Neural cell (in vitro differentiated cells): ENCODE measurements at regions not wholly inside any gene's neighbourhood (a gene's known extent, or its start where the extent isn't known, plus 50 kb on each side); places are given as distances from the start of the nearest gene placed in this dataset.

Experiments
- CTCF ChIP-seq: fragments of 450-650 bp; IDR thresholded peaks from 2 replicates; pipeline ENCODE4 v1.5.1; 2014; ENCODE audit warnings: antibody characterized with exemption, mild to moderate bottlenecking, moderate library complexity; ENCODE audit not compliant: poor library complexity, severe bottlenecking
- EP300 ChIP-seq: fragments of 450-650 bp; conservative IDR thresholded peaks from 2 replicates; pipeline ENCODE4 v1.6.1; 2014; ENCODE audit warnings: antibody characterized with exemption, mild to moderate bottlenecking, moderate library complexity; ENCODE audit not compliant: poor library complexity, severe bottlenecking
- EZH2 ChIP-seq: fragments of 200-600, 300-800 bp; shearing (Covaris generic), sonication (generic); IDR thresholded peaks from 2 replicates; pipeline ENCODE4 v1.6.1; 2014; ENCODE audit warnings: antibody characterized with exemption, low read length, borderline replicate concordance, mild to moderate bottlenecking; ENCODE audit not compliant: insufficient read depth, poor library complexity, severe bottlenecking
- MXI1 ChIP-seq: fragments of 450-650 bp; conservative IDR thresholded peaks from 2 replicates; pipeline ENCODE4 v1.6.1; 2014; ENCODE audit warnings: antibody characterized with exemption, mild to moderate bottlenecking; ENCODE audit not compliant: poor library complexity, severe bottlenecking
- POLR2AphosphoS5 ChIP-seq: IDR thresholded peaks from 2 replicates; pipeline ENCODE4 v1.6.1; 2012
- RAD21 ChIP-seq: fragments of 450-650 bp; conservative IDR thresholded peaks from 2 replicates; pipeline ENCODE4 v1.6.1; 2014; ENCODE audit warnings: antibody characterized with exemption, mild to moderate bottlenecking, moderate library complexity
- SMC3 ChIP-seq: fragments of 450-650 bp; conservative IDR thresholded peaks from 2 replicates; pipeline ENCODE4 v1.6.1; 2014; ENCODE audit warnings: antibody characterized with exemption, mild to moderate bottlenecking, moderate library complexity; ENCODE audit not compliant: poor library complexity
- TAF1 ChIP-seq: IDR thresholded peaks from 2 replicates; pipeline ENCODE4 v1.6.1; 2012; ENCODE audit warnings: low read depth

GRCh38 chr21:14720237-14720636, 174.1 kb upstream of the SAMSN1 start:
- TF ChIP-seq EP300 (peak; percentile 67), EZH2 (no peak), CTCF (no peak), POLR2AphosphoS5 (no peak), TAF1 (no peak), SMC3 (no peak), MXI1 (no peak), RAD21 (no peak)
